Glutamatergic neuron (in vitro differentiated cells): ENCODE measurements at regions not wholly inside any gene's neighbourhood (a gene's known extent, or its start where the extent isn't known, plus 50 kb on each side); places are given as distances from the start of the nearest gene placed in this dataset.

Experiments used
- DNase-seq: peaks from one replicate; pipeline ENCODE4 v3.0.0; 2022
- H3K27ac Mint-ChIP-seq: one replicate; pipeline ENCODE4 v1.8.0; 2020; ENCODE audit warnings: mild to moderate bottlenecking, mixed read lengths, inconsistent platforms; ENCODE audit not compliant: unreplicated experiment
- H3K27me3 Mint-ChIP-seq: one replicate; pipeline ENCODE4 v1.8.0; 2020; ENCODE audit warnings: mild to moderate bottlenecking, moderate library complexity, mixed read lengths, inconsistent platforms; ENCODE audit not compliant: unreplicated experiment
- H3K36me3 Mint-ChIP-seq: one replicate; pipeline ENCODE4 v1.8.0; 2020; ENCODE audit warnings: mild to moderate bottlenecking, mixed read lengths, inconsistent platforms; ENCODE audit not compliant: unreplicated experiment
- H3K4me1 Mint-ChIP-seq: one replicate; pipeline ENCODE4 v1.8.0; 2020; ENCODE audit warnings: mild to moderate bottlenecking, low read depth, mixed read lengths, inconsistent platforms; ENCODE audit not compliant: unreplicated experiment
- H3K4me3 Mint-ChIP-seq: one replicate; pipeline ENCODE4 v1.8.0; 2020; ENCODE audit warnings: mild to moderate bottlenecking, mixed read lengths, inconsistent platforms; ENCODE audit not compliant: unreplicated experiment
- H3K9me3 Mint-ChIP-seq: one replicate; pipeline ENCODE4 v1.8.0; 2020; ENCODE audit warnings: mild to moderate bottlenecking, moderate library complexity, mixed read lengths, inconsistent platforms; ENCODE audit not compliant: unreplicated experiment
- TF ChIP-seq, protein P1 (sequence below): fragments of 200-600 bp; sonication (generic); IDR thresholded peaks from one replicate; pipeline ENCODE4 v1.5.0; 2021; ENCODE audit not compliant: partially characterized antibody, unreplicated experiment

DNA sequence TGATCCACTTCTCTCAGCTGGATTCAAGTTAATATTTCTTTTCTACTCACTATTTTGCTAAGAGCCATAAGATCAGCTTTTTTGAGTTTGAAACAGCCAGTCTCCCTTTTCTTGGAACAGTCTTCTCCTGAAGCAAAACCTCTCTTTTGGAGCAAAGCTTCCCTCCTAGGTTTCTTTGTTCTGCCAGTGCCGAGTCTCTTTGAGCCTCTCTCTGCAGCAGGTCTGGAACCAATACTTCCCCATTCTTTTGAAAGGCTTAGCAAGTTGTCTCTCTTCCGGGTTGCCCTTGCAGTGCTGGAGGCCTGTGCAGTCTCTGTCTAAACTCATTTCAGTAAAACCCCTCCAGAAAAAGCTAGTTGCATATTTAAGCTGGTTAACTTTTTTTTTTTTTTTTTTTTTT is 454.8 kb downstream of the NOVA1 start:
- no peaks in the 10 kb centered on the region for H3K27me3 Mint-ChIP-seq
- H3K36me3 Mint-ChIP-seq: no peaks in the 10 kb centered on the region
- no peak overlapping the region for H3K4me3 Mint-ChIP-seq
- no peak overlapping the region for H3K27ac Mint-ChIP-seq
- H3K4me1 Mint-ChIP-seq: no peaks in the 10 kb centered on the region
- TF ChIP-seq, protein P1, sequence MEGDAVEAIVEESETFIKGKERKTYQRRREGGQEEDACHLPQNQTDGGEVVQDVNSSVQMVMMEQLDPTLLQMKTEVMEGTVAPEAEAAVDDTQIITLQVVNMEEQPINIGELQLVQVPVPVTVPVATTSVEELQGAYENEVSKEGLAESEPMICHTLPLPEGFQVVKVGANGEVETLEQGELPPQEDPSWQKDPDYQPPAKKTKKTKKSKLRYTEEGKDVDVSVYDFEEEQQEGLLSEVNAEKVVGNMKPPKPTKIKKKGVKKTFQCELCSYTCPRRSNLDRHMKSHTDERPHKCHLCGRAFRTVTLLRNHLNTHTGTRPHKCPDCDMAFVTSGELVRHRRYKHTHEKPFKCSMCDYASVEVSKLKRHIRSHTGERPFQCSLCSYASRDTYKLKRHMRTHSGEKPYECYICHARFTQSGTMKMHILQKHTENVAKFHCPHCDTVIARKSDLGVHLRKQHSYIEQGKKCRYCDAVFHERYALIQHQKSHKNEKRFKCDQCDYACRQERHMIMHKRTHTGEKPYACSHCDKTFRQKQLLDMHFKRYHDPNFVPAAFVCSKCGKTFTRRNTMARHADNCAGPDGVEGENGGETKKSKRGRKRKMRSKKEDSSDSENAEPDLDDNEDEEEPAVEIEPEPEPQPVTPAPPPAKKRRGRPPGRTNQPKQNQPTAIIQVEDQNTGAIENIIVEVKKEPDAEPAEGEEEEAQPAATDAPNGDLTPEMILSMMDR: no peak
- no peak for DNase-seq
- no peaks in the 10 kb centered on the region for H3K9me3 Mint-ChIP-seq

DNA sequence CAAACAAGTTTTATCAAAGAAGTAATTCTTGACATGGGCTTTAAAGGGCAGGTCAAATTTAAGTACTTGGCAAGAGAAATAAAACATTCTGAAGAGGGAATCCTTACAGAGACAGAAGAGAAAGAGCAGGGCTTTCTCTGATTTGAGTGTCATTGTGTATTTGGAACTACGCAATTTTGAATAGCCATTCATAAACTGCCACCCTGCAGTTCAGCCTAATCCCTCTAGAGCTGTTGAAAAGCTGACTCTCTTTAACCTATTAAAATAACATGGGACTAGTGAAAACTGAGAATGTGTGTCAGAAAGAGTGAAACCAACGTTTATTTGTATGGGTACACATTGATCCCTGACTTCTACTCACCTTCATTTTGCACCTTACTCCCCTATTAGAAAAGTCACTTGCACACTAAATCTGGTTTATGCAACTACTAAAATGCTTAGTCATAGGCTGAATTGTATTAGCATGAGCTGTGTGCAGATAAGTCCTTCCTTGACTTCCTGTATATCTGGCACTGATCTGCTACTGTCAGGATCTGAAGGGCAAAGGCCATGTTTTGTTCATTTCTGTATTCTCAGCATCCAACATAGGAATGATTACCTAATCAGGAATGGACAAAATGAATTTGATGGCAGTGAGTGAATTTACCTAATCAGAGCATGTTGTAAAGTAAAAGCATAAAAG is 458.9 kb downstream of the NOVA1 start:
- Mint-ChIP-seq H3K27me3 (no peaks in the 10 kb centered on the region), H3K4me1 (no peaks in the 10 kb centered on the region), H3K27ac (no peak overlapping the region), H3K4me3 (no peak overlapping the region), H3K36me3 (no peaks in the 10 kb centered on the region), H3K9me3 (no peaks in the 10 kb centered on the region)
- TF ChIP-seq, protein P1: peak; percentile 15
- no peak for DNase-seq

DNA sequence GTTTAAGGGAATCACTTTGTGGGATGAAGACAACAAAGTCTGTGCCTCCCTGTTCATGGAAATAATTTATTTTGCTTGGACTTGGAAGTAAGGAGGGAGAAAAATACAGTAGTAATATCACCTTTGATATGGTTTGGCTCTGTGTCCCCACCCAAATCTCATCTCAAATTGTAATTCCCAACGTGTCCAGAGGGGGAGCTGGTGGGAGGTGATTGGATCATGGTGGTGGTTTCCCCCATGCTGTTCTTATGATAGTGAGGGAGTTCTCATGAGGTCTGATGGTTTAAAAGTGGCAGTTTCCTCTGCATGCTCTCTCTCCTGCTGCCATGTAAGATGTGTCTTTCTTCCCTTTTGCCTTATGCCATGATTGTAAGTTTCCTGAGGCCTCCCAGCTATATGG is 460.7 kb downstream of the NOVA1 start:
- no peaks in the 10 kb centered on the region for H3K27me3 Mint-ChIP-seq
- no peak for DNase-seq
- TF ChIP-seq, protein P1: peak; percentile 65
- H3K4me1 Mint-ChIP-seq: no peaks in the 10 kb centered on the region
- H3K4me3 Mint-ChIP-seq: no peak overlapping the region
- no peaks in the 10 kb centered on the region for H3K9me3 Mint-ChIP-seq
- no peaks in the 10 kb centered on the region for H3K36me3 Mint-ChIP-seq
- H3K27ac Mint-ChIP-seq: no peak overlapping the region

DNA sequence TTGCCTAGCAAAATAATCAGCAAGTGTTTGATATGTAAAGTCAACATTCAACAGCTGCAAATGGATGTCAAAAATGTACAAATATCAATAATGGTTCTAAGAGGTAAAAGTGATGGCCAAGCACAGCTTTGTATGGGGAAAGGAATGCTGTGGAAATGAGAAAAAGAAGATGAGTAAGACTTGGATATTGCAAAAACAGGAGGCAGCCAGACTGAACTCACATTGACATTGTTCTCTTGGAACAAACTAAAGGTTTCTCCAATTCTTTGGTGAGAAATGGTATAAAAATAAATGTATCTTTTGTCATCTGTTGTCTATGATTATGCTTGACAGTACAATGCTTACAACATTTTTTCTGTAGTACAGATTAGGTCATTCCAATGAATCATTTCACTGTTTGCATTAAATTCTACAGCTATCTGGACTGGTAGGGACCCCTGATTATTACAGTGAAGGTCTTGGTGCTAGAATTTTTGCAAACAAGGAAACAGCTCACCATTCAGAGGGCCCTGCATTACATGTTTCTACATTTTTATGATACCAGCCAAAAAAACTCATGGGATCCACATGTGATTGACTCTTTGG is 465.7 kb downstream of the NOVA1 start:
- Mint-ChIP-seq H3K4me3 (no peak overlapping the region), H3K27me3 (no peaks in the 10 kb centered on the region), H3K9me3 (no peaks in the 10 kb centered on the region), H3K27ac (no peak overlapping the region), H3K4me1 (no peaks in the 10 kb centered on the region), H3K36me3 (no peaks in the 10 kb centered on the region)
- DNase-seq: no peak
- TF ChIP-seq, protein P1: no peak

DNA sequence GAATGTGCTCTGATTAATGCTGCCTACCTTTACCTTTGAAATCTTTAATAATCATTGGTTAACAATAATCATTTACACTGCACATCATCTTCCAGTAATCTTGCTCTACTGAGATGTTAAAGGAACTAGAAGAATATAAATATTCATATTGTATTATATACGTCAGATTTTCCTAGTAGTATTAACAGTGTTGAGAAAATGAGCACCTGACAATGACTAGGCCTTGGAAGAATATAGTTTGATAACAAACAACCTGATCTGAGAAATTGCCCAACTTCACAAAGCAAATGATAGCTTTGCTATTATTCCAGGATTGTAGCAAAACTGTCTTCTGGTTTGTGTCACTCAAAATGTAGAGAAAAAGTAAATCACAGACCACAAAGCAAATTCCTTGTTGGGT is 467.1 kb downstream of the NOVA1 start:
- TF ChIP-seq, protein P1: no peak
- H3K36me3 Mint-ChIP-seq: no peaks in the 10 kb centered on the region
- no peak overlapping the region for H3K4me3 Mint-ChIP-seq
- H3K27ac Mint-ChIP-seq: no peak overlapping the region
- H3K4me1 Mint-ChIP-seq: no peaks in the 10 kb centered on the region
- no peak for DNase-seq
- H3K9me3 Mint-ChIP-seq: no peaks in the 10 kb centered on the region
- no peaks in the 10 kb centered on the region for H3K27me3 Mint-ChIP-seq
